ENCODE measurements at regions not wholly inside any gene's neighbourhood (a gene's known extent, or its start where the extent isn't known, plus 50 kb on each side); places are given as distances from the start of the nearest gene placed in this dataset.

DNA sequence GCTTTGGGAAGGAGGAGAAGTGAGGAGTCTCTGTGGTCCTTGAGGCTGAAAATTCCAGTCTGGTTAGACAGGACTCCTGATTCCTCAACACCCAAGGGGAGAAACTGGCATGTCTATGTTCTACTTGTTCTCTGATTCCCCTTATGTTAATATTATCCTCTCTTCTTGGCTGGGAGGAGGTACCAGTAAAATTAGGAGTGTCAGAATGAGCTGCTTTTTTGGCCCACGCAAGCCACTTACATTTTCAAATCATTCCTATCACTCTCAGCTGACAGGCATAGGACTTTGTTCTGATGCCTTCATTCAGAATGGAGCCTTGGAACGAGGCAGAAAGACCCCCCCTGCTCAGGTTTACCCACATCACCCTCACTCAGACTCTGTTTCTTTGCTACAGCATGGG, 1077.2 kb downstream of the BCL11B start:
- Histone ChIP-seq H3K9me3 (ENCODE audit: control insufficient read depth, insufficient read depth, low read depth, low read length) (no peaks in the 10 kb centered on the region), H3K36me3 (ENCODE audit: control insufficient read depth in 2 of 2, insufficient read depth in 1 of 2, low read length in 2 of 2) (no peaks in the 10 kb centered on the region), H3K4me3 (ENCODE audit: low read depth, low read length) (no peak overlapping the region), H3K4me1 (ENCODE audit: control insufficient read depth, insufficient read depth, low read length) (no peaks in the 10 kb centered on the region), H3K27ac (ENCODE audit: extremely low read depth, low read depth, low read length) (no peak overlapping the region)
- ChIA-PET CTCF (no interaction called here), POLR2A (no interaction called here)
- TF ChIP-seq ZBTB1 (tag by site-specific recombination; IDR thresholded peaks at IDR 0.05) (no peak), ZNF175 (tag by site-specific recombination; IDR thresholded peaks at IDR 0.05) (no peak), SP7 (tag by site-specific recombination; IDR thresholded peaks at IDR 0.05) (no peak), GLI4 (tag by site-specific recombination; IDR thresholded peaks at IDR 0.05) (no peak)

- Histone ChIP-seq H3K9me3 (ENCODE audit: control insufficient read depth, insufficient read depth, low read depth, low read length) (no peaks in the 10 kb centered on the region), H3K36me3 (ENCODE audit: control insufficient read depth in 2 of 2, insufficient read depth in 1 of 2, low read length in 2 of 2) (no peaks in the 10 kb centered on the region), H3K4me1 (ENCODE audit: control insufficient read depth, insufficient read depth, low read length) (no peaks in the 10 kb centered on the region), H3K27ac (ENCODE audit: extremely low read depth, low read depth, low read length) (no peak overlapping the region), H3K4me3 (ENCODE audit: low read depth, low read length) (no peak overlapping the region)
- CTCF ChIA-PET, result interaction anchor here (0.5 kb wide), 1 partner anchor 335 kb away, joined by 3 read pairs; no protein-coding TSS in a partner anchor
- POLR2A ChIA-PET, result no interaction called here
- TF ChIP-seq ZNF792 (tag by site-specific recombination; IDR thresholded peaks at IDR 0.05), result no peak
Measured at GRCh38 chr14:98195256-98195655, 1076.7 kb downstream of the BCL11B start.

- Histone ChIP-seq H3K36me3 (ENCODE audit: control insufficient read depth in 2 of 2, insufficient read depth in 1 of 2, low read length in 2 of 2) (no peaks in the 10 kb centered on the region), H3K4me3 (ENCODE audit: low read depth, low read length) (no peak overlapping the region), H3K9me3 (ENCODE audit: control insufficient read depth, insufficient read depth, low read depth, low read length) (no peaks in the 10 kb centered on the region), H3K4me1 (ENCODE audit: control insufficient read depth, insufficient read depth, low read length) (no peaks in the 10 kb centered on the region), H3K27ac (ENCODE audit: extremely low read depth, low read depth, low read length) (no peak overlapping the region)
- ChIA-PET CTCF (no interaction called here), POLR2A (no interaction called here)
- no peak for TF ChIP-seq ZNF626 (tag by site-specific recombination; IDR thresholded peaks at IDR 0.05)
- TF ChIP-seq ZNF114 (tag by site-specific recombination; IDR thresholded peaks at IDR 0.05), result no peak
- TF ChIP-seq ZNF302 (tag by site-specific recombination; IDR thresholded peaks at IDR 0.05; ENCODE audit: low read depth), result no peak
- no peak for TF ChIP-seq ZNF24 (tag by site-specific recombination; IDR thresholded peaks at IDR 0.05)
- TF ChIP-seq ZNF148 (tag by site-specific recombination; IDR thresholded peaks at IDR 0.05; ENCODE audit: borderline replicate concordance), result no peak
- TF ChIP-seq ZNF350 (tag by site-specific recombination; IDR thresholded peaks at IDR 0.05), result no peak
- TF ChIP-seq, protein P1, sequence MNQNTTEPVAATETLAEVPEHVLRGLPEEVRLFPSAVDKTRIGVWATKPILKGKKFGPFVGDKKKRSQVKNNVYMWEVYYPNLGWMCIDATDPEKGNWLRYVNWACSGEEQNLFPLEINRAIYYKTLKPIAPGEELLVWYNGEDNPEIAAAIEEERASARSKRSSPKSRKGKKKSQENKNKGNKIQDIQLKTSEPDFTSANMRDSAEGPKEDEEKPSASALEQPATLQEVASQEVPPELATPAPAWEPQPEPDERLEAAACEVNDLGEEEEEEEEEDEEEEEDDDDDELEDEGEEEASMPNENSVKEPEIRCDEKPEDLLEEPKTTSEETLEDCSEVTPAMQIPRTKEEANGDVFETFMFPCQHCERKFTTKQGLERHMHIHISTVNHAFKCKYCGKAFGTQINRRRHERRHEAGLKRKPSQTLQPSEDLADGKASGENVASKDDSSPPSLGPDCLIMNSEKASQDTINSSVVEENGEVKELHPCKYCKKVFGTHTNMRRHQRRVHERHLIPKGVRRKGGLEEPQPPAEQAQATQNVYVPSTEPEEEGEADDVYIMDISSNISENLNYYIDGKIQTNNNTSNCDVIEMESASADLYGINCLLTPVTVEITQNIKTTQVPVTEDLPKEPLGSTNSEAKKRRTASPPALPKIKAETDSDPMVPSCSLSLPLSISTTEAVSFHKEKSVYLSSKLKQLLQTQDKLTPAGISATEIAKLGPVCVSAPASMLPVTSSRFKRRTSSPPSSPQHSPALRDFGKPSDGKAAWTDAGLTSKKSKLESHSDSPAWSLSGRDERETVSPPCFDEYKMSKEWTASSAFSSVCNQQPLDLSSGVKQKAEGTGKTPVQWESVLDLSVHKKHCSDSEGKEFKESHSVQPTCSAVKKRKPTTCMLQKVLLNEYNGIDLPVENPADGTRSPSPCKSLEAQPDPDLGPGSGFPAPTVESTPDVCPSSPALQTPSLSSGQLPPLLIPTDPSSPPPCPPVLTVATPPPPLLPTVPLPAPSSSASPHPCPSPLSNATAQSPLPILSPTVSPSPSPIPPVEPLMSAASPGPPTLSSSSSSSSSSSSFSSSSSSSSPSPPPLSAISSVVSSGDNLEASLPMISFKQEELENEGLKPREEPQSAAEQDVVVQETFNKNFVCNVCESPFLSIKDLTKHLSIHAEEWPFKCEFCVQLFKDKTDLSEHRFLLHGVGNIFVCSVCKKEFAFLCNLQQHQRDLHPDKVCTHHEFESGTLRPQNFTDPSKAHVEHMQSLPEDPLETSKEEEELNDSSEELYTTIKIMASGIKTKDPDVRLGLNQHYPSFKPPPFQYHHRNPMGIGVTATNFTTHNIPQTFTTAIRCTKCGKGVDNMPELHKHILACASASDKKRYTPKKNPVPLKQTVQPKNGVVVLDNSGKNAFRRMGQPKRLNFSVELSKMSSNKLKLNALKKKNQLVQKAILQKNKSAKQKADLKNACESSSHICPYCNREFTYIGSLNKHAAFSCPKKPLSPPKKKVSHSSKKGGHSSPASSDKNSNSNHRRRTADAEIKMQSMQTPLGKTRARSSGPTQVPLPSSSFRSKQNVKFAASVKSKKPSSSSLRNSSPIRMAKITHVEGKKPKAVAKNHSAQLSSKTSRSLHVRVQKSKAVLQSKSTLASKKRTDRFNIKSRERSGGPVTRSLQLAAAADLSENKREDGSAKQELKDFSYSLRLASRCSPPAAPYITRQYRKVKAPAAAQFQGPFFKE (tag by site-specific recombination; IDR thresholded peaks at IDR 0.05; ENCODE audit: borderline replicate concordance), result no peak
- TF ChIP-seq, protein P2, sequence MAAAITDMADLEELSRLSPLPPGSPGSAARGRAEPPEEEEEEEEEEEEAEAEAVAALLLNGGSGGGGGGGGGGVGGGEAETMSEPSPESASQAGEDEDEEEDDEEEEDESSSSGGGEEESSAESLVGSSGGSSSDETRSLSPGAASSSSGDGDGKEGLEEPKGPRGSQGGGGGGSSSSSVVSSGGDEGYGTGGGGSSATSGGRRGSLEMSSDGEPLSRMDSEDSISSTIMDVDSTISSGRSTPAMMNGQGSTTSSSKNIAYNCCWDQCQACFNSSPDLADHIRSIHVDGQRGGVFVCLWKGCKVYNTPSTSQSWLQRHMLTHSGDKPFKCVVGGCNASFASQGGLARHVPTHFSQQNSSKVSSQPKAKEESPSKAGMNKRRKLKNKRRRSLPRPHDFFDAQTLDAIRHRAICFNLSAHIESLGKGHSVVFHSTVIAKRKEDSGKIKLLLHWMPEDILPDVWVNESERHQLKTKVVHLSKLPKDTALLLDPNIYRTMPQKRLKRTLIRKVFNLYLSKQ (tag by site-specific recombination; IDR thresholded peaks at IDR 0.05; ENCODE audit: borderline replicate concordance), result no peak
- TF ChIP-seq ZNF677 (tag by site-specific recombination; IDR thresholded peaks at IDR 0.05), result no peak
- TF ChIP-seq HOXA7 (CRISPR knock-in tag; IDR thresholded peaks at IDR 0.05; ENCODE audit: borderline replicate concordance), result no peak
- TF ChIP-seq ZNF529 (tag by site-specific recombination; IDR thresholded peaks at IDR 0.05; ENCODE audit: insufficient replicate concordance), result no peak
- TF ChIP-seq ZNF837 (tag by site-specific recombination; IDR thresholded peaks at IDR 0.05), result no peak
- no peak for TF ChIP-seq SCRT2 (tag by site-specific recombination; IDR thresholded peaks at IDR 0.05)
- no peak for TF ChIP-seq ZNF311 (tag by site-specific recombination; IDR thresholded peaks at IDR 0.05; ENCODE audit: borderline replicate concordance)
- TF ChIP-seq, protein P3, sequence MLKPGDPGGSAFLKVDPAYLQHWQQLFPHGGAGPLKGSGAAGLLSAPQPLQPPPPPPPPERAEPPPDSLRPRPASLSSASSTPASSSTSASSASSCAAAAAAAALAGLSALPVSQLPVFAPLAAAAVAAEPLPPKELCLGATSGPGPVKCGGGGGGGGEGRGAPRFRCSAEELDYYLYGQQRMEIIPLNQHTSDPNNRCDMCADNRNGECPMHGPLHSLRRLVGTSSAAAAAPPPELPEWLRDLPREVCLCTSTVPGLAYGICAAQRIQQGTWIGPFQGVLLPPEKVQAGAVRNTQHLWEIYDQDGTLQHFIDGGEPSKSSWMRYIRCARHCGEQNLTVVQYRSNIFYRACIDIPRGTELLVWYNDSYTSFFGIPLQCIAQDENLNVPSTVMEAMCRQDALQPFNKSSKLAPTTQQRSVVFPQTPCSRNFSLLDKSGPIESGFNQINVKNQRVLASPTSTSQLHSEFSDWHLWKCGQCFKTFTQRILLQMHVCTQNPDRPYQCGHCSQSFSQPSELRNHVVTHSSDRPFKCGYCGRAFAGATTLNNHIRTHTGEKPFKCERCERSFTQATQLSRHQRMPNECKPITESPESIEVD (tag by site-specific recombination; IDR thresholded peaks at IDR 0.05), result no peak
- TF ChIP-seq ZNF423 (tag by site-specific recombination; IDR thresholded peaks at IDR 0.05), result no peak
- TF ChIP-seq KLF8 (tag by site-specific recombination; IDR thresholded peaks at IDR 0.05), result no peak
Measured at GRCh38 chr14:98197933-98198332, 1074.1 kb downstream of the BCL11B start.
